H1 (cell line): ENCODE measurements at regions not wholly inside any gene's neighbourhood (a gene's known extent, or its start where the extent isn't known, plus 50 kb on each side); places are given as distances from the start of the nearest gene placed in this dataset.

Experiments used
- CTCF ChIA-PET: fragments of 300-600 bp; sonication (Branson Sonifier 250); formaldehyde crosslinking; loops from one replicate; lab custom pipeline; 2021; ENCODE audit not compliant: partially characterized antibody; lab: Charles Lee
- POLR2A ChIA-PET: fragments of 300-600 bp; sonication (Branson Sonifier 250); formaldehyde crosslinking; loops from one replicate; lab custom pipeline; 2021; ENCODE audit warnings: inconsistent platforms; ENCODE audit not compliant: partially characterized antibody; lab: Charles Lee
- DNase-seq, 2 experiments: peaks; one replicate each; pipeline versions ENCODE4 v3.0.0 to v3.0.0-alpha.2; 2010 to 2022; ENCODE audit warnings: low spot score in 2 of 2, low read depth in 1 of 2, mixed read lengths in 1 of 2
- FAIRE-seq: peaks from 2 replicates; lab custom pipeline; 2011; peaks lifted over from hg19 to GRCh38; lab: Jason Lieb, UNC
- H2AFZ ChIP-seq: 2 replicates; pipeline ENCODE4 v1.8.1; 2012; ENCODE audit warnings: low read length, inconsistent platforms
- H2AK5ac ChIP-seq: 2 replicates; pipeline ENCODE4 v1.6.1; 2013; ENCODE audit warnings: low read depth, low read length
- H2BK120ac ChIP-seq: replicated peaks from 2 replicates; pipeline ENCODE3; 2013; ENCODE audit warnings: low read depth, low read length, inconsistent platforms
- H2BK12ac ChIP-seq: 2 replicates; pipeline ENCODE4 v1.6.1; 2013; ENCODE audit warnings: low read depth, low read length
- H2BK15ac ChIP-seq: 2 replicates; pipeline ENCODE4 v1.6.1; 2013; ENCODE audit warnings: low read length
- H2BK20ac ChIP-seq: 2 replicates; pipeline ENCODE4 v1.6.1; 2013; ENCODE audit warnings: low read length
- H2BK5ac ChIP-seq: 2 replicates; pipeline ENCODE4 v1.6.1; 2013; ENCODE audit warnings: low read depth, low read length
- H3K14ac ChIP-seq: 2 replicates; pipeline ENCODE4 v1.6.1; 2013; ENCODE audit warnings: inconsistent platforms; ENCODE audit not compliant: insufficient read length
- H3K18ac ChIP-seq: 2 replicates; pipeline ENCODE4 v1.6.1; 2013; ENCODE audit warnings: low read length; ENCODE audit errors: extremely low read depth
- H3K23ac ChIP-seq: 2 replicates; pipeline ENCODE4 v1.6.1; 2013; ENCODE audit warnings: inconsistent platforms; ENCODE audit not compliant: insufficient read length
- H3K23me2 ChIP-seq: 2 replicates; pipeline ENCODE4 v1.6.1; 2013; ENCODE audit warnings: low read depth, low read length
- H3K27ac ChIP-seq: 2 replicates; pipeline ENCODE4 v1.6.1; 2011; ENCODE audit warnings: low read depth, low read length, inconsistent platforms
- H3K27me3 ChIP-seq, 4 experiments: replicated peaks in 1 of 4; 1 replicate in 1 of 4; 2 replicates in 3 of 4; pipeline versions ENCODE4 v1.6.1 to v1.8.1; 2011 to 2013; ENCODE audit warnings: low read length in 3 of 4, mild to moderate bottlenecking in 3 of 4, inconsistent platforms in 2 of 4, mixed read lengths in 2 of 4, moderate library complexity in 1 of 4; ENCODE audit not compliant: control insufficient read depth in 3 of 4, insufficient read depth in 3 of 4; ENCODE audit errors: extremely low read depth in 1 of 4
- H3K36me3 ChIP-seq, 4 experiments: 2 replicates each; pipeline versions ENCODE4 v1.6.1 to v1.8.1; 2011 to 2013; ENCODE audit warnings: mild to moderate bottlenecking in 4 of 4, low read length in 3 of 4, moderate library complexity in 2 of 4, control low read depth in 1 of 4, inconsistent platforms in 1 of 4; ENCODE audit not compliant: insufficient read depth in 4 of 4, control insufficient read depth in 2 of 4
- H3K4ac ChIP-seq: replicated peaks from 2 replicates; pipeline ENCODE3; 2013; ENCODE audit warnings: low read length, low read depth, mixed read lengths, inconsistent platforms; ENCODE audit not compliant: insufficient read length
- H3K4me1 ChIP-seq, 4 experiments: replicated peaks in 1 of 4; 1 replicate in 1 of 4; 2 replicates in 3 of 4; pipeline versions ENCODE4 v1.6.1 to v1.8.1; 2011 to 2013; ENCODE audit warnings: low read length in 3 of 4, inconsistent platforms in 2 of 4, mixed read lengths in 1 of 4; ENCODE audit not compliant: insufficient read depth in 4 of 4, control insufficient read depth in 3 of 4
- H3K4me2 ChIP-seq, 2 experiments: 2 replicates each; pipeline versions ENCODE4 v1.6.1 to v1.8.1; 2011 to 2013; ENCODE audit warnings: low read depth in 2 of 2, low read length in 2 of 2, control low read depth in 1 of 2, inconsistent platforms in 1 of 2, mild to moderate bottlenecking in 1 of 2; ENCODE audit not compliant: insufficient read depth in 1 of 2
- H3K4me3 ChIP-seq, 4 experiments: fragments of 200-600, 300-600 bp in 1 of 4; sonication (generic), shearing (Covaris generic), sonication (Bioruptor Twin) in 1 of 4; 2 replicates each; pipeline versions ENCODE4 v1.5.1 to v1.8.1; 2011 to 2016; ENCODE audit warnings: low read length in 4 of 4, low read depth in 3 of 4, control low read depth in 2 of 4, inconsistent platforms in 2 of 4, mild to moderate bottlenecking in 2 of 4, mixed read lengths in 1 of 4, moderate library complexity in 1 of 4; ENCODE audit not compliant: insufficient read depth in 2 of 4; ENCODE audit errors: extremely low read depth in 1 of 4
- H3K56ac ChIP-seq: replicated peaks from 2 replicates; pipeline ENCODE3; 2013; ENCODE audit warnings: low read depth, mild to moderate bottlenecking, mixed read lengths, low read length, inconsistent platforms; ENCODE audit not compliant: insufficient read length
- H3K79me1 ChIP-seq: 2 replicates; pipeline ENCODE4 v1.6.1; 2013; ENCODE audit warnings: low read depth, low read length, control low read depth
- H3K79me2 ChIP-seq, 2 experiments: 2 replicates each; pipeline versions ENCODE4 v1.6.1 to v1.8.1; 2012 to 2013; ENCODE audit warnings: low read length in 2 of 2, mild to moderate bottlenecking in 2 of 2, inconsistent platforms in 1 of 2; ENCODE audit not compliant: insufficient read depth in 2 of 2, control insufficient read depth in 1 of 2
- H3K9ac ChIP-seq, 4 experiments: replicated peaks in 1 of 4; 1 replicate in 1 of 4; 2 replicates in 3 of 4; pipeline versions ENCODE4 v1.6.1 to v1.8.1; 2011 to 2013; ENCODE audit warnings: low read depth in 3 of 4, low read length in 3 of 4, control low read depth in 2 of 4, mild to moderate bottlenecking in 2 of 4, moderate library complexity in 2 of 4, inconsistent platforms in 1 of 4; ENCODE audit errors: extremely low read depth in 1 of 4
- H3K9me3 ChIP-seq, 2 experiments: 2 replicates each; pipeline versions ENCODE4 v1.6.1 to v1.8.1; 2012 to 2013; ENCODE audit warnings: mild to moderate bottlenecking in 2 of 2, moderate library complexity in 2 of 2, control low read depth in 1 of 2, inconsistent platforms in 1 of 2, low read depth in 1 of 2, low read length in 1 of 2, mixed read lengths in 1 of 2; ENCODE audit not compliant: insufficient read depth in 2 of 2
- H4K20me1 ChIP-seq, 2 experiments: replicated peaks in 1 of 2; 2 replicates each; pipeline versions ENCODE3 to v1.8.1; 2011 to 2013; ENCODE audit warnings: inconsistent platforms in 2 of 2, low read length in 2 of 2, mild to moderate bottlenecking in 1 of 2; ENCODE audit not compliant: insufficient read depth in 2 of 2, control insufficient read depth in 1 of 2
- H4K5ac ChIP-seq: 2 replicates; pipeline ENCODE4 v1.6.1; 2013; ENCODE audit warnings: low read length, low read depth, mixed read lengths, inconsistent platforms; ENCODE audit not compliant: insufficient read length
- H4K8ac ChIP-seq: 2 replicates; pipeline ENCODE4 v1.8.0; 2013; ENCODE audit warnings: mild to moderate bottlenecking, moderate library complexity, low read length, inconsistent platforms; ENCODE audit not compliant: insufficient read depth; ENCODE audit errors: extremely low read depth
- H4K91ac ChIP-seq: replicated peaks from 2 replicates; pipeline ENCODE3; 2013; ENCODE audit warnings: low read length, mixed read lengths, inconsistent platforms; ENCODE audit not compliant: insufficient read length
- ATF3 ChIP-seq: IDR thresholded peaks from 2 replicates; pipeline ENCODE4 v1.6.1; 2011; ENCODE audit warnings: low read depth, mild to moderate bottlenecking, low read length; ENCODE audit not compliant: insufficient read depth
- CBX8 ChIP-seq: fragments of 300-800, 300-1000 bp; sonication (generic); IDR thresholded peaks from 2 replicates; pipeline ENCODE4 v1.7.1; 2016; ENCODE audit warnings: low read depth, low read length, borderline replicate concordance
- CHD1 ChIP-seq: IDR thresholded peaks from 2 replicates; pipeline ENCODE4 v1.6.1; 2012; ENCODE audit warnings: low read depth, low read length, improper control_type of control experiment
- EZH2 ChIP-seq: fragments of 200-600 bp; sonication (generic); IDR thresholded peaks from 2 replicates; pipeline ENCODE4 v1.7.1; 2012; ENCODE audit warnings: low read depth, mild to moderate bottlenecking, moderate library complexity, low read length, inconsistent platforms; ENCODE audit not compliant: severe bottlenecking
- MAFK ChIP-seq: IDR thresholded peaks from 2 replicates; pipeline ENCODE4 v1.6.1; 2012; ENCODE audit warnings: low read depth, mild to moderate bottlenecking, improper control_type of control experiment, low read length
- POLR2AphosphoS5 ChIP-seq: IDR thresholded peaks from 2 replicates; pipeline ENCODE4 v1.6.1; 2011; ENCODE audit warnings: low read depth, low read length
- SIN3A ChIP-seq, 2 experiments: IDR thresholded peaks in 1 of 2; conservative IDR thresholded peaks in 1 of 2; 2 replicates each; pipeline ENCODE4 v1.6.1; 2011 to 2012; ENCODE audit warnings: low read length in 2 of 2, improper control_type of control experiment in 1 of 2, low read depth in 1 of 2, mild to moderate bottlenecking in 1 of 2
- SP2 ChIP-seq: IDR thresholded peaks from 2 replicates; pipeline ENCODE4 v1.6.1; 2012; ENCODE audit warnings: mild to moderate bottlenecking, low read length, inconsistent platforms
- SP4 ChIP-seq: IDR thresholded peaks from 2 replicates; pipeline ENCODE4 v1.6.1; 2012; ENCODE audit warnings: low read length, inconsistent platforms
- TAF1 ChIP-seq: IDR thresholded peaks from 2 replicates; pipeline ENCODE4 v1.6.1; 2011; ENCODE audit warnings: mild to moderate bottlenecking, low read depth, low read length
- TEAD4 ChIP-seq: IDR thresholded peaks from 2 replicates; pipeline ENCODE4 v1.6.1; 2012; ENCODE audit warnings: low read depth, low read length, inconsistent platforms, mixed read lengths
- WGBS, 2 experiments: shearing (Covaris generic) in 1 of 2; methylation state at CpG; one replicate each; pipeline versions ENCODE4 v1.1.6 to v1.1.7; 2013 to 2015; ENCODE audit warnings: low lambda C conversion rate in 2 of 2, mixed read lengths in 2 of 2, inconsistent platforms in 1 of 2, low coverage in 1 of 2, missing lambda C conversion rate in 1 of 2; ENCODE audit not compliant: insufficient replicate concordance in 2 of 2, insufficient coverage in 1 of 2, insufficient read length in 1 of 2; ENCODE audit errors: extremely low coverage in 1 of 2, missing lambda C conversion rate in 1 of 2; 5-methylcytosine and 5-hydroxymethylcytosine counted together
- TF ChIP-seq, protein P1 (sequence below): IDR thresholded peaks from 2 replicates; pipeline ENCODE4 v1.6.1; 2012; ENCODE audit warnings: inconsistent platforms

DNA sequence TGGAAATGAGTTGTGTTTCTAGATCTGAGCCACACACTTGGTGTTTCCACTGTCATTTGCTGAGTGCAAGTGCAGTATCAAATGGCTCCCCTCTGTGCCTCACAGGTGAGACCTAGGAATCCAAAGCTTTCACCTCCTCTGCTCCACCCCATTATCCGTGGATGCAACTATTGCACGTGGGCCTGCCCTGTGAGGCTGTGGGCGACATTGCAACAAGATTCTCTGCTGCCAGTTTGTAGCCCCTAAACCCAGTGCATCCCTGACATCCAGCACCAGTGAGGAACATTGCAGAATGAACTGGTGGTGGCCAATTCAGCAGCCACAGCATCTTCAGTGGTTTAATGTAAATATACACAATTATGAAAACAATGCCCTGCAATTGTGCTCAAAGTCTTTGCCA is 115.0 kb upstream of the FOXA2 start:
- no peak overlapping the region for H3K14ac ChIP-seq
- no peak overlapping the region for H3K4ac ChIP-seq
- 83% methylated on average over 3 of the region's 3 CpGs; no CpG with 5 or more reads in 1 of the 2 experiments for WGBS, 2 experiments
- H3K4me2 ChIP-seq, result no peak overlapping the region
- H3K79me2 ChIP-seq, result no peaks in the 10 kb centered on the region
- no peaks in the 10 kb centered on the region for H3K9me3 ChIP-seq
- no peaks in the 10 kb centered on the region; the same call in 1 of the 2 replicates for H3K23me2 ChIP-seq
- H2AFZ ChIP-seq, result no peak overlapping the region
- H2BK120ac ChIP-seq, result no peak overlapping the region
- no peak overlapping the region for H2BK20ac ChIP-seq
- no peaks in the 10 kb centered on the region for H3K79me1 ChIP-seq
- no peak overlapping the region for H3K4me3 ChIP-seq
- FAIRE-seq (no peak), DNase-seq (no peak)
- no peaks in the 10 kb centered on the region for H4K20me1 ChIP-seq
- no peak overlapping the region for H3K18ac ChIP-seq
- TF ChIP-seq MAFK, result no peak
- no peak for TF ChIP-seq SIN3A (conservative IDR thresholded peaks at IDR 0.05 in 1 of 2, IDR thresholded peaks at IDR 0.05 in 1 of 2; ENCODE audit: low read depth in 1 of 2, low read length in 2 of 2)
- no peak for TF ChIP-seq TAF1
- TF ChIP-seq TEAD4, result no peak
- no peak for TF ChIP-seq POLR2AphosphoS5
- TF ChIP-seq, protein P1, sequence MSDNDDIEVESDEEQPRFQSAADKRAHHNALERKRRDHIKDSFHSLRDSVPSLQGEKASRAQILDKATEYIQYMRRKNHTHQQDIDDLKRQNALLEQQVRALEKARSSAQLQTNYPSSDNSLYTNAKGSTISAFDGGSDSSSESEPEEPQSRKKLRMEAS, result no peak
- no peak for TF ChIP-seq SP2
- TF ChIP-seq CBX8, result no peak
- no peak for TF ChIP-seq CHD1
- TF ChIP-seq ATF3, result no peak
- TF ChIP-seq EZH2, result no peak
- no peak for TF ChIP-seq SP4
- H3K27me3 ChIP-seq, result no peaks in the 10 kb centered on the region; a peak in 2 of 7 replicates
- no peaks in the 10 kb centered on the region; a peak in 1 of 8 replicates for H3K36me3 ChIP-seq
- no peak overlapping the region for H4K91ac ChIP-seq
- POLR2A ChIA-PET, result no interaction called here
- no peak overlapping the region for H3K9ac ChIP-seq
- H2BK5ac ChIP-seq, result no peak overlapping the region
- no peak overlapping the region for H2BK12ac ChIP-seq
- no peak overlapping the region for H3K56ac ChIP-seq
- H3K27ac ChIP-seq, result no peak overlapping the region
- H4K8ac ChIP-seq, result no peak overlapping the region
- no peak overlapping the region for H2BK15ac ChIP-seq
- CTCF ChIA-PET, result interaction anchor here (1.0 to 5.4 kb wide), 6 partner anchors 8 to 544 kb away, joined by 3 to 36 read pairs (median 4); no protein-coding TSS in a partner anchor
- no peaks in the 10 kb centered on the region for H3K4me1 ChIP-seq
- no peak overlapping the region for H3K23ac ChIP-seq
- no peak overlapping the region for H4K5ac ChIP-seq
- H2AK5ac ChIP-seq, result no peak overlapping the region
